ENCODE measurements at regions not wholly inside any gene's neighbourhood (a gene's known extent, or its start where the extent isn't known, plus 50 kb on each side); places are given as distances from the start of the nearest gene placed in this dataset.

DNA sequence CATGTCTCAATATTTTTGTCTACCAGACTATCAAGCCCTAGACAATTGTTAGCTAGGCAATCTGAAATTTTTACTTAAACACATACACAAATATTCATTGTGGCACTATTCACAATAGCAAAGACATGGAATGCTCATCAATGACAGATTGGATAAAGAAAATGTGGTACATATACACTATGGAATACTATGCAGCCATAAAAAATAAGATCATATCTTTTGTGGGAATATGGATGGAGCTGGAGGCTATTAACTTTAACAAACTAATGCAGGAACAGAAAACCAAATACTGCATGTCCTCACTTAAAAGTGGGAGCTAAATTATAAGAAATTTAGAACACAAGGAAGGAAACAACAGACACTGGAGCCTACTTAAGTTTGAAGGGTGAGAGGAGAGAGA, 288.6 kb upstream of the MIR17HG start (continued):
- TF ChIP-seq, protein P1, sequence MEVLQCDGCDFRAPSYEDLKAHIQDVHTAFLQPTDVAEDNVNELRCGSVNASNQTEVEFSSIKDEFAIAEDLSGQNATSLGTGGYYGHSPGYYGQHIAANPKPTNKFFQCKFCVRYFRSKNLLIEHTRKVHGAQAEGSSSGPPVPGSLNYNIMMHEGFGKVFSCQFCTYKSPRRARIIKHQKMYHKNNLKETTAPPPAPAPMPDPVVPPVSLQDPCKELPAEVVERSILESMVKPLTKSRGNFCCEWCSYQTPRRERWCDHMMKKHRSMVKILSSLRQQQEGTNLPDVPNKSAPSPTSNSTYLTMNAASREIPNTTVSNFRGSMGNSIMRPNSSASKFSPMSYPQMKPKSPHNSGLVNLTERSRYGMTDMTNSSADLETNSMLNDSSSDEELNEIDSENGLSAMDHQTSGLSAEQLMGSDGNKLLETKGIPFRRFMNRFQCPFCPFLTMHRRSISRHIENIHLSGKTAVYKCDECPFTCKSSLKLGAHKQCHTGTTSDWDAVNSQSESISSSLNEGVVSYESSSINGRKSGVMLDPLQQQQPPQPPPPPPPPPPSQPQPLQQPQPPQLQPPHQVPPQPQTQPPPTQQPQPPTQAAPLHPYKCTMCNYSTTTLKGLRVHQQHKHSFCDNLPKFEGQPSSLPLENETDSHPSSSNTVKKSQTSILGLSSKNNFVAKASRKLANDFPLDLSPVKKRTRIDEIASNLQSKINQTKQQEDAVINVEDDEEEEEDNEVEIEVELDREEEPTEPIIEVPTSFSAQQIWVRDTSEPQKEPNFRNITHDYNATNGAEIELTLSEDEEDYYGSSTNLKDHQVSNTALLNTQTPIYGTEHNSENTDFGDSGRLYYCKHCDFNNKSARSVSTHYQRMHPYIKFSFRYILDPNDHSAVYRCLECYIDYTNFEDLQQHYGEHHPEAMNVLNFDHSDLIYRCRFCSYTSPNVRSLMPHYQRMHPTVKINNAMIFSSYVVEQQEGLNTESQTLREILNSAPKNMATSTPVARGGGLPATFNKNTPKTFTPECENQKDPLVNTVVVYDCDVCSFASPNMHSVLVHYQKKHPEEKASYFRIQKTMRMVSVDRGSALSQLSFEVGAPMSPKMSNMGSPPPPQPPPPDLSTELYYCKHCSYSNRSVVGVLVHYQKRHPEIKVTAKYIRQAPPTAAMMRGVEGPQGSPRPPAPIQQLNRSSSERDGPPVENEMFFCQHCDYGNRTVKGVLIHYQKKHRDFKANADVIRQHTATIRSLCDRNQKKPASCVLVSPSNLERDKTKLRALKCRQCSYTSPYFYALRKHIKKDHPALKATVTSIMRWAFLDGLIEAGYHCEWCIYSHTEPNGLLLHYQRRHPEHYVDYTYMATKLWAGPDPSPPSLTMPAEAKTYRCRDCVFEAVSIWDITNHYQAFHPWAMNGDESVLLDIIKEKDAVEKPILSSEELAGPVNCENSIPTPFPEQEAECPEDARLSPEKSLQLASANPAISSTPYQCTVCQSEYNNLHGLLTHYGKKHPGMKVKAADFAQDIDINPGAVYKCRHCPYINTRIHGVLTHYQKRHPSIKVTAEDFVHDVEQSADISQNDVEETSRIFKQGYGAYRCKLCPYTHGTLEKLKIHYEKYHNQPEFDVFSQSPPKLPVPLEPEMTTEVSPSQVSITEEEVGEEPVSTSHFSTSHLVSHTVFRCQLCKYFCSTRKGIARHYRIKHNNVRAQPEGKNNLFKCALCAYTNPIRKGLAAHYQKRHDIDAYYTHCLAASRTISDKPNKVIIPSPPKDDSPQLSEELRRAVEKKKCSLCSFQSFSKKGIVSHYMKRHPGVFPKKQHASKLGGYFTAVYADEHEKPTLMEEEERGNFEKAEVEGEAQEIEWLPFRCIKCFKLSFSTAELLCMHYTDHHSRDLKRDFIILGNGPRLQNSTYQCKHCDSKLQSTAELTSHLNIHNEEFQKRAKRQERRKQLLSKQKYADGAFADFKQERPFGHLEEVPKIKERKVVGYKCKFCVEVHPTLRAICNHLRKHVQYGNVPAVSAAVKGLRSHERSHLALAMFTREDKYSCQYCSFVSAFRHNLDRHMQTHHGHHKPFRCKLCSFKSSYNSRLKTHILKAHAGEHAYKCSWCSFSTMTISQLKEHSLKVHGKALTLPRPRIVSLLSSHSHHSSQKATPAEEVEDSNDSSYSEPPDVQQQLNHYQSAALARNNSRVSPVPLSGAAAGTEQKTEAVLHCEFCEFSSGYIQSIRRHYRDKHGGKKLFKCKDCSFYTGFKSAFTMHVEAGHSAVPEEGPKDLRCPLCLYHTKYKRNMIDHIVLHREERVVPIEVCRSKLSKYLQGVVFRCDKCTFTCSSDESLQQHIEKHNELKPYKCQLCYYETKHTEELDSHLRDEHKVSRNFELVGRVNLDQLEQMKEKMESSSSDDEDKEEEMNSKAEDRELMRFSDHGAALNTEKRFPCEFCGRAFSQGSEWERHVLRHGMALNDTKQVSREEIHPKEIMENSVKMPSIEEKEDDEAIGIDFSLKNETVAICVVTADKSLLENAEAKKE (CRISPR knock-in tag; IDR thresholded peaks at IDR 0.05), result no peak
- TF ChIP-seq ZNF331 (CRISPR knock-in tag; IDR thresholded peaks at IDR 0.05; ENCODE audit: low read depth) (no peak), ZNF114 (CRISPR knock-in tag; IDR thresholded peaks at IDR 0.05) (no peak)

DNA sequence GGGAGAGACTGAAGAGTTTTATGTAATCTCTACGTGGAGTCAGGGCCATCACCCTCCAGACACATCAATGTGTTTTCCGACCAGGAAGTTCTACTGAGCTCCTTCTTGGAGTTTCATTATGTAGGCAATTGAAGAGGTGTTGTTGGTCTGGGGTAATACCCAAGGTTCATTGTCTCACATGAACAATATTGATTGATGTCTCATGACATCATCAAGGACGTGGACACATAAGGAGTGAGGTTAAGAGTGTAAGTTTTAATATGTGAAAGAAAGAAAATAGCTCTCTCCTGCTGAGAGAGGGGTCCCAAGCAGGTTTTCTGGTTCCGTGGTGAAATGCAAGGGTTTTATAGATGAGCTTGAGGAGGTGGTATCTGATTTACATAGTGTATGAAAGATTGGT, 280.7 kb upstream of the MIR17HG start:
- no peak overlapping the region for H3K27ac Mint-ChIP-seq
- no peaks in the 10 kb centered on the region; the same call in 2 of the 3 replicates for H3K9me3 Mint-ChIP-seq
- no peak overlapping the region for H3K4me3 Mint-ChIP-seq
- no peaks in the 10 kb centered on the region for H3K79me2 ChIP-seq (replicated peaks; ENCODE audit: insufficient read depth)
- no peaks in the 10 kb centered on the region for H3F3A ChIP-seq (replicated peaks; ENCODE audit: low read depth)
- H3K4me1 Mint-ChIP-seq, result no peaks in the 10 kb centered on the region; the same call in 2 of the 3 replicates
- no peaks in the 10 kb centered on the region for H4K20me1 ChIP-seq (replicated peaks; ENCODE audit: insufficient read depth)
- no peak for DNase-seq (ENCODE audit: low spot score)
- peaks cover 8% of the 10 kb centered on the region; the same call in 1 of the 2 replicates for H3K9me2 ChIP-seq (ENCODE audit: insufficient read depth)
- no peak overlapping the region for H2AFZ ChIP-seq
- H3K4me2 ChIP-seq, result no peak overlapping the region
- H3K4me1 ChIP-seq (ENCODE audit: insufficient read depth), result no peaks in the 10 kb centered on the region
- no peaks in the 10 kb centered on the region for H3K36me3 Mint-ChIP-seq (ENCODE audit: low read depth)
- peaks cover 3% of the 10 kb centered on the region for H3K27me3 Mint-ChIP-seq (ENCODE audit: insufficient read depth, low read depth, poor library complexity)
- no peak overlapping the region for H3K4me3 ChIP-seq
- no peak overlapping the region for H3K27ac ChIP-seq (ENCODE audit: low read depth)
- no peaks in the 10 kb centered on the region for H3K36me3 ChIP-seq (ENCODE audit: insufficient read depth)
- no peaks in the 10 kb centered on the region for H3K27me3 ChIP-seq (ENCODE audit: insufficient read depth)
- ATAC-seq, result no peak
- TF ChIP-seq, protein P1 (CRISPR knock-in tag; IDR thresholded peaks at IDR 0.05), result no peak
- TF ChIP-seq JUNB (IDR thresholded peaks at IDR 0.05; ENCODE audit: unreplicated experiment) (no peak), STAT1 (IDR thresholded peaks at IDR 0.05; ENCODE audit: unreplicated experiment) (no peak), EZH2phosphoT487 (IDR thresholded peaks at IDR 0.05; ENCODE audit: unreplicated experiment) (no peak), ZNF331 (CRISPR knock-in tag; IDR thresholded peaks at IDR 0.05; ENCODE audit: low read depth) (no peak)

Data from GM23338 (cell line).